GM12872 (cell line): ENCODE measurements at regions not wholly inside any gene's neighbourhood (a gene's known extent, or its start where the extent isn't known, plus 50 kb on each side); places are given as distances from the start of the nearest gene placed in this dataset.

Experiments used
- TF ChIP-seq, protein P1 (sequence below): IDR thresholded peaks from 3 replicates; pipeline ENCODE4 v1.5.1; 2011; ENCODE audit warnings: low read depth, mild to moderate bottlenecking, low read length, moderate library complexity; ENCODE audit not compliant: insufficient read depth

GRCh38 chr1:218985424-218985984 is 188.2 kb upstream of the LYPLAL1 start:
- TF ChIP-seq, protein P1, sequence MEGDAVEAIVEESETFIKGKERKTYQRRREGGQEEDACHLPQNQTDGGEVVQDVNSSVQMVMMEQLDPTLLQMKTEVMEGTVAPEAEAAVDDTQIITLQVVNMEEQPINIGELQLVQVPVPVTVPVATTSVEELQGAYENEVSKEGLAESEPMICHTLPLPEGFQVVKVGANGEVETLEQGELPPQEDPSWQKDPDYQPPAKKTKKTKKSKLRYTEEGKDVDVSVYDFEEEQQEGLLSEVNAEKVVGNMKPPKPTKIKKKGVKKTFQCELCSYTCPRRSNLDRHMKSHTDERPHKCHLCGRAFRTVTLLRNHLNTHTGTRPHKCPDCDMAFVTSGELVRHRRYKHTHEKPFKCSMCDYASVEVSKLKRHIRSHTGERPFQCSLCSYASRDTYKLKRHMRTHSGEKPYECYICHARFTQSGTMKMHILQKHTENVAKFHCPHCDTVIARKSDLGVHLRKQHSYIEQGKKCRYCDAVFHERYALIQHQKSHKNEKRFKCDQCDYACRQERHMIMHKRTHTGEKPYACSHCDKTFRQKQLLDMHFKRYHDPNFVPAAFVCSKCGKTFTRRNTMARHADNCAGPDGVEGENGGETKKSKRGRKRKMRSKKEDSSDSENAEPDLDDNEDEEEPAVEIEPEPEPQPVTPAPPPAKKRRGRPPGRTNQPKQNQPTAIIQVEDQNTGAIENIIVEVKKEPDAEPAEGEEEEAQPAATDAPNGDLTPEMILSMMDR = no peak

DNA sequence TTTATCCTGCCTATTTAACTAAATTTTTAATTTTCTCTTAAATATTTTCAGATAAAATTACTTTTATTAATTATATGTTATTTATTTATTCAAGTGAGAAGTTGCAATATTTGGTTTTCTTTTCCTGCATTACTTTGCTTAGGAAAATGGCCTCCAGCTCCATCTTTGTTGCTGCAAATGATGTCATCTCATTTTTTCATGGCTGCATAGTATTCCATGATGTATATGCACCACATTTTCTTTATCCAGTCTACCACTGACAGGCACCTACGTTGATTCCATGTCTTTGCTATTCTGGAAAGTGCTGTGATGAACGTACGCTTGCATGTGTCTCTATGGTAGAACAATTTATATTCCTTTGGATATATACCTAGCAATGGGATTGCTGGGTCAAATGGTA is 186.9 kb upstream of the LYPLAL1 start:
- TF ChIP-seq, protein P1 = no peak

DNA sequence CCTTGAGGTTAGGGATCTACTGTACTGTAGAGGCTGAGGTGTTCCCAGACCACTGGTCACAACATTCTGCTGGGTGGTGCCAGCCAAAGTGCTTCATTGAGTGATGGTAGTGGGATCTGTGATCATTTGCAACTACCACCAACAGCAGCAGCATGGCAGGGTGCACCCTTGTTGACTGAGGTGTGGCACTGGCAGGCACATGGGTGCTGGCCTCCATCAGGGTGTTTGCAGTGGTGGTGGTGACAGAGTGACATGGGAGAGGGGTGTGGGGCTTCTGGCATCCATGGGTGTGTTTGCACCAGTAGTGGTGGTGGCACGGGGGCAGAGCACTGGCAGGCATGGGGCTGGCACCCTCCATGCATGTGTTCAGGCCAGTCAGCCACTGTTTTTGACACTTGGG is 183.7 kb upstream of the LYPLAL1 start:
- TF ChIP-seq, protein P1 = no peak

DNA sequence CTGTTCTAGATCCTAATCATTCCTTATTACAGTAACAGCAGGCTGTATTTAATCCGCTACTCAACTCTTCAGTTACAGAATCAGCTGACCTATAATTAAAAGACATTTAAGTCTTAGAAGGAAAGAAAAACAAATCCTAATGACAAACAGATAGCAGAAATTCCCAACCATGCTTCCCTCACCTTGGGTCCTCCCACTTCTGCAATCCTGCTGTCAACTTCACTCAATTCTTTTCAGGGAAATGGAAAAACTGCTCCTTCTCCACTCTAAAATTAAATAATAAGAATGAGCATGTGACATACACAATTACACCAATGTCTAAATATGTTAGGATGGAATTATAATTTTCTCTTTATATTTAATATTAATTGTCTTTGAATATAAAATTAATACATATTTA is 182.6 kb upstream of the LYPLAL1 start:
- TF ChIP-seq, protein P1 = no peak

- TF ChIP-seq, protein P1 = no peak
Measured at GRCh38 chr1:218994615-218995014, 179.1 kb upstream of the LYPLAL1 start.

DNA sequence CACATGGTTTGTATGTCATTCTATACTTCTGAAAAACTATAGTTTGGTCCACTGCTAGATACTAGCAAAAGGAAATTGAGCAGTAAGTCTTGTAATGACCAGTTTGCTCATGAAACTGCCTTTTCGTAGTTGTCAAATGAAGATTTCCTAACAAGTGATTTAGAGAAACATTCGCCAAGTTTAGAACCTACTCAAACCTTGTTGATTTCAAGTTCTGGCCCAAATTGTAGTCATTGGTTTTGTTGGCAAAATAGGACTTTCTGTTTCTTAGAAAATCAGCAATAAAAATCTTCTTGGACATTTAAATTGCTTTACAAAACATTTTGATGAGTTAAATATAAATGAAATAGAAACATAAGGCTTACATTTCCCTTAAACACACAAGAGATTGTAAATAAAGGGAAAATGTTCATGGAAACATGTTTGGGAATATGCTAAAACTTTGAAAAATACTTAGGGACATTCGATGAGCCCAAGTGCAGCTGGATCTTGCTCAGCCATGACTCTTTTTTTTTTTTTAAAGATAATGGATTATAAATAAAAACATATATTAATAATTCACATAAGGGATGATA is 178.5 kb upstream of the LYPLAL1 start:
- TF ChIP-seq, protein P1 = no peak

DNA sequence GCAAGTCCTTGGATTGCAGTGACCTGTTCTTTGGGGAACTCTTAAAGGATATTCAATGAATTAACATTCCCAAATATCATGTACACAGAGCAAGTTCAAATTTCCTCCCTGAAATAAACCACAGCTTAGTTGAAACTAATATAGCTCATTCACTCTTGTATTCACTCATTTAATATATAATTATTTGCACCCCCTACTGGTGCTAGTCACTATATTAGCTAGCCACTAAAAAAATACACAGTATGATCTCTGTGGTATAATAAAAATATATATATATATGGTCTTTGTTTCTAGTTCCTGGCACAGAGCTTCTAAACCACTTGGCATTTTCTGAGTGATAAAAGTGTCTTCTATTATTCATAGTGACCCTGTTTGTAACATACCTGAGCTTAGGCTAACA is 177.3 kb upstream of the LYPLAL1 start:
- TF ChIP-seq, protein P1 = no peak
